ENCODE measurements at regions not wholly inside any gene's neighbourhood (a gene's known extent, or its start where the extent isn't known, plus 50 kb on each side); places are given as distances from the start of the nearest gene placed in this dataset.

GRCh38 chr1:36715797-36716196 lies 233.1 kb upstream of the CSF3R start:
- TF ChIP-seq CTCF (IDR thresholded peaks at IDR 0.05) = no peak
- H3K4me3 Mint-ChIP-seq = no peak overlapping the region
- peaks cover 4% of the 10 kb centered on the region for H3K9me3 Mint-ChIP-seq
- peaks cover 15% of the 10 kb centered on the region for H3K4me1 Mint-ChIP-seq
- DNase-seq = no peak
- peaks cover 12% of the 10 kb centered on the region for H3K27me3 Mint-ChIP-seq (ENCODE audit: low read depth, poor library complexity)
- no peaks in the 10 kb centered on the region for H3K36me3 Mint-ChIP-seq (ENCODE audit: low read depth)
- H3K27ac Mint-ChIP-seq = no peak overlapping the region

- no peak for DNase-seq
- Mint-ChIP-seq H3K36me3 (ENCODE audit: low read depth) (no peaks in the 10 kb centered on the region), H3K27me3 (ENCODE audit: low read depth, poor library complexity) (peaks cover 12% of the 10 kb centered on the region), H3K4me3 (no peak overlapping the region), H3K4me1 (peaks cover 23% of the 10 kb centered on the region), H3K9me3 (peaks cover 4% of the 10 kb centered on the region), H3K27ac (no peak overlapping the region)
- TF ChIP-seq CTCF (IDR thresholded peaks at IDR 0.05) = no peak
These were observed 231.6 kb upstream of the CSF3R start for GRCh38 chr1:36714301-36714700.

DNA sequence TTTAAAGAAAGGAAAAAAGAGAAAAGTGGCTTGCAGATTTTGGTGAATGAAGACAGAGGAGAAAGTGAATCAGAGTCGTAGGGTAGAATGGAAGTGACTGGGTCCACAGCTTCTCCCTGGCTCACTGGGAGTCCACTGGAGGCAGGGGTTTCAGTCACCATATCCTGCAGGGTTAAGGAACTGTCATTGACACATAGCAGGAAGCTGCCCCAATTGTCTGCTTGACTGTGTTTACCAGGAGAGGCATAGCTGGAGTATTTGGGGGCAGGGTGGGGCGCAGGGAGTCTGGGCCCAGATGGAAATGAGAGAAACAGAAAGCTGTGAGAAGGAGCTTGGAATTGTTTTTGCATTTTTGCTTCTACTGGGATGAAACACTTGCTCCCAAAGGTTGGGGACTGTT lies 228.8 kb upstream of the CSF3R start:
- no peak for DNase-seq
- TF ChIP-seq CTCF (IDR thresholded peaks at IDR 0.05) = no peak
- H3K4me1 Mint-ChIP-seq = peaks cover 23% of the 10 kb centered on the region
- H3K9me3 Mint-ChIP-seq = no peaks in the 10 kb centered on the region
- H3K27ac Mint-ChIP-seq = no peak overlapping the region
- H3K27me3 Mint-ChIP-seq (ENCODE audit: low read depth, poor library complexity) = peaks cover 18% of the 10 kb centered on the region
- no peaks in the 10 kb centered on the region for H3K36me3 Mint-ChIP-seq (ENCODE audit: low read depth)
- no peak overlapping the region for H3K4me3 Mint-ChIP-seq

DNA sequence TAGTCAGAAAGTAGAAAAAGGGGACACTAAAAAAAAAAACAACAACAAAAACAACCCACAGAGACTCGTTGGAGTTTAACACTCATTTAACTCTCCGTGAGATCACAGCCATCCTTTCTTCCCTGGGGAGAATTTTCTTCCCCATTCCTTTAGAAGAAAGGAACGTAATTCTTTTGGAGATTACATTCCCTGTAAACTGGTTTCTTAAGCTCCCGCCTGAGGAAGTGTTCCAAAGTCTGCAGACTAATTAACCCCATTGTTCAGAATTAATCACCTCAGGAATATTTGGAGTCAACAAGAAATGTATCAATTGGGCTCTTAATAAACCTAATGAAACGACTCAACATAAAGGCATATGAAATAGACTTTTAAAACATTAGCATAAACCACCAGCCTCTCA lies 228.2 kb upstream of the CSF3R start:
- H3K9me3 Mint-ChIP-seq = no peaks in the 10 kb centered on the region
- H3K36me3 Mint-ChIP-seq (ENCODE audit: low read depth) = no peaks in the 10 kb centered on the region
- no peak for TF ChIP-seq CTCF (IDR thresholded peaks at IDR 0.05)
- H3K27me3 Mint-ChIP-seq (ENCODE audit: low read depth, poor library complexity) = peaks cover 18% of the 10 kb centered on the region
- peaks cover 23% of the 10 kb centered on the region for H3K4me1 Mint-ChIP-seq
- DNase-seq = no peak
- H3K4me3 Mint-ChIP-seq = no peak overlapping the region
- H3K27ac Mint-ChIP-seq = no peak overlapping the region

- DNase-seq = no peak
- Mint-ChIP-seq H3K27me3 (ENCODE audit: low read depth, poor library complexity) (peaks cover 18% of the 10 kb centered on the region), H3K27ac (no peak overlapping the region), H3K9me3 (no peaks in the 10 kb centered on the region), H3K4me1 (peaks cover 27% of the 10 kb centered on the region), H3K4me3 (no peak overlapping the region), H3K36me3 (ENCODE audit: low read depth) (no peaks in the 10 kb centered on the region)
- no peak for TF ChIP-seq CTCF (IDR thresholded peaks at IDR 0.05)
These were observed 227.3 kb upstream of the CSF3R start for GRCh38 chr1:36709869-36710481.

- TF ChIP-seq CTCF (IDR thresholded peaks at IDR 0.05) = no peak
- peaks cover 21% of the 10 kb centered on the region for H3K27me3 Mint-ChIP-seq (ENCODE audit: low read depth, poor library complexity)
- DNase-seq = no peak
- H3K27ac Mint-ChIP-seq = no peak overlapping the region
- H3K36me3 Mint-ChIP-seq (ENCODE audit: low read depth) = no peaks in the 10 kb centered on the region
- no peak overlapping the region for H3K4me3 Mint-ChIP-seq
- H3K4me1 Mint-ChIP-seq = peaks cover 39% of the 10 kb centered on the region
- H3K9me3 Mint-ChIP-seq = no peaks in the 10 kb centered on the region
These were observed 225.9 kb upstream of the CSF3R start for GRCh38 chr1:36708587-36708986.
